ENCODE measurements at regions not wholly inside any gene's neighbourhood (a gene's known extent, or its start where the extent isn't known, plus 50 kb on each side); places are given as distances from the start of the nearest gene placed in this dataset.

GRCh38 chr1:214107322-214108096 is 119.7 kb downstream of the PROX1 start:
- intact Hi-C loops (cut with DNase I): no loop called here
- Histone ChIP-seq H3K27ac (no peak overlapping the region), H3K9me3 (no peaks in the 10 kb centered on the region), H3K4me3 (peak overlapping the region; percentile 20), H3K4me1 (no peaks in the 10 kb centered on the region), H3K36me3 (no peaks in the 10 kb centered on the region), H3K9ac (ENCODE audit: low read depth in 2 of 2, low read length in 2 of 2) (no peak overlapping the region), H3K27me3 (no peaks in the 10 kb centered on the region)
- no peak for TF ChIP-seq CTCF (IDR thresholded peaks at IDR 0.05)
- DNase-seq: peak; percentile 19

DNA sequence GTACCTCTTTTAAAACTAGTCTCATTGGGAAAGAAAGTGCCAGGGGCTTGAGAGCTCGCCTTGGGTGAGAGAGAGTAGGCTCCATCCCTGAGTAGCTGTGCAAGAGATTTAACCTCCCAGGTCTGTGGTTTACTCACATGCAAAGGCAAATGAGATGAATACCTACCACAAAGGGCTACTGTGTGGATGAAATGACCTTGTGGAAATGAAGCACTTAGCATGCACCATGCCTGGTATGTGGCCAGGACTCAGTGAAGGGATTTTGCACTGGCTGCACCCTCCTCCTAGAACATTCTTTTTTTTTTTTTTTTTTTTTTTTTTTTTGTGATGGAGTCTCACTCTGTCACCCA is 120.3 kb downstream of the PROX1 start:
- Histone ChIP-seq H3K36me3 (no peaks in the 10 kb centered on the region), H3K4me3 (no peak overlapping the region), H3K27me3 (no peaks in the 10 kb centered on the region), H3K4me1 (no peaks in the 10 kb centered on the region), H3K27ac (no peak overlapping the region), H3K9me3 (no peaks in the 10 kb centered on the region), H3K9ac (ENCODE audit: low read depth in 2 of 2, low read length in 2 of 2) (no peak overlapping the region)
- DNase-seq: no peak
- intact Hi-C loops (cut with DNase I): no loop called here
- no peak for TF ChIP-seq CTCF (IDR thresholded peaks at IDR 0.05)

DNA sequence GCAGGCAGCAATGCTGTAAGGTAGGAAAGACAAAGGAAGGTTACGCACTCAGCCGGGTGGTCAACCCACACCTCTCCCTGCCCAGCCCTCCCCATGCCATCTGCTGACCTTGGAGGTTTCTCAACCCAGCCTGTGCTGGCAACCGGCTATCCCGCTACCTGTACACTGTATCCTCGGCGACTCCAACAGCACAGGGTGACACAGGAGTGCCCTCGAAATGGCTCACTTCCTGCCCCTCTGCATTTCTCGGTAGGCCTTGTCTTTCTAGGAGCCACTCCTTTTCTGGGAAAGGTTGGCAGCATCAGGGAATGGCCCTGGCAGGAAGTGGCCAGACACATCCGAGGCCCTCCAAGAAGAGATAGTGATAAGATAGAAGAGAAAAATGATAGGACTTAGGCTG is 124.0 kb downstream of the PROX1 start:
- DNase-seq: no peak
- H3K9ac ChIP-seq (ENCODE audit: low read depth in 2 of 2, low read length in 2 of 2): no peak overlapping the region
- intact Hi-C loops (cut with DNase I): no loop called here
- no peak overlapping the region for H3K27ac ChIP-seq
- no peaks in the 10 kb centered on the region for H3K36me3 ChIP-seq
- TF ChIP-seq CTCF (IDR thresholded peaks at IDR 0.05): no peak
- H3K27me3 ChIP-seq: no peaks in the 10 kb centered on the region
- no peaks in the 10 kb centered on the region for H3K9me3 ChIP-seq
- H3K4me1 ChIP-seq: no peaks in the 10 kb centered on the region
- H3K4me3 ChIP-seq: no peak overlapping the region

- intact Hi-C loops (cut with DNase I): no loop called here
- Histone ChIP-seq H3K9me3 (no peaks in the 10 kb centered on the region), H3K9ac (ENCODE audit: low read depth in 2 of 2, low read length in 2 of 2) (no peak overlapping the region)
These were observed 128.5 kb downstream of the PROX1 start for GRCh38 chr1:214116258-214116657.

DNA sequence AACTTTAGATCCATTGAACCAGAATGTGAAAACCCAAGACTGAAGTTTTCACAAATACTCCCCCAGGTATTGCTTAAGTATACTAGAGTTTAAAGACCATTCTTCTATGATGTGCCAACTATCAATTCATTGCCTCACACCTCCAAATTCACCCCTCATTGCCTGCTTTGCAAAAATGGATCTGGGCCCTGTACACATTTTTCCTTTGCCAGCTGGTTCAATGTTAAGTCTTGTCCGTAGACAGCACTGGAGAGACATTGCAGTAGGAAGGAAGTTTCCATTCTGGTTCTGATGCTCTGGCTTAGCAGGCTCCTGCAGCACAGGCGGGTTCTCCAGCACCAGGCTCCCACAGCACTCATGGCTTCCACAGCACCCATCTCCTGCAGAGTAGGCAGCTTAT is 130.0 kb downstream of the PROX1 start:
- Histone ChIP-seq H3K4me1 (no peaks in the 10 kb centered on the region), H3K36me3 (no peaks in the 10 kb centered on the region), H3K27ac (no peak overlapping the region), H3K9ac (ENCODE audit: low read depth in 2 of 2, low read length in 2 of 2) (no peak overlapping the region), H3K9me3 (no peaks in the 10 kb centered on the region), H3K27me3 (no peaks in the 10 kb centered on the region), H3K4me3 (no peak overlapping the region)
- intact Hi-C loops (cut with DNase I): no loop called here
- no peak for TF ChIP-seq CTCF (IDR thresholded peaks at IDR 0.05)
- DNase-seq: no peak

More at GRCh38 chr1:214116258-214116657, 128.5 kb downstream of the PROX1 start:
- Histone ChIP-seq H3K27me3 (no peaks in the 10 kb centered on the region), H3K27ac (no peak overlapping the region), H3K4me3 (no peak overlapping the region), H3K4me1 (no peaks in the 10 kb centered on the region), H3K36me3 (no peaks in the 10 kb centered on the region)
- no peak for DNase-seq
- no peak for TF ChIP-seq CTCF (IDR thresholded peaks at IDR 0.05)
